ENCODE measurements at regions not wholly inside any gene's neighbourhood (a gene's known extent, or its start where the extent isn't known, plus 50 kb on each side); places are given as distances from the start of the nearest gene placed in this dataset.

DNA sequence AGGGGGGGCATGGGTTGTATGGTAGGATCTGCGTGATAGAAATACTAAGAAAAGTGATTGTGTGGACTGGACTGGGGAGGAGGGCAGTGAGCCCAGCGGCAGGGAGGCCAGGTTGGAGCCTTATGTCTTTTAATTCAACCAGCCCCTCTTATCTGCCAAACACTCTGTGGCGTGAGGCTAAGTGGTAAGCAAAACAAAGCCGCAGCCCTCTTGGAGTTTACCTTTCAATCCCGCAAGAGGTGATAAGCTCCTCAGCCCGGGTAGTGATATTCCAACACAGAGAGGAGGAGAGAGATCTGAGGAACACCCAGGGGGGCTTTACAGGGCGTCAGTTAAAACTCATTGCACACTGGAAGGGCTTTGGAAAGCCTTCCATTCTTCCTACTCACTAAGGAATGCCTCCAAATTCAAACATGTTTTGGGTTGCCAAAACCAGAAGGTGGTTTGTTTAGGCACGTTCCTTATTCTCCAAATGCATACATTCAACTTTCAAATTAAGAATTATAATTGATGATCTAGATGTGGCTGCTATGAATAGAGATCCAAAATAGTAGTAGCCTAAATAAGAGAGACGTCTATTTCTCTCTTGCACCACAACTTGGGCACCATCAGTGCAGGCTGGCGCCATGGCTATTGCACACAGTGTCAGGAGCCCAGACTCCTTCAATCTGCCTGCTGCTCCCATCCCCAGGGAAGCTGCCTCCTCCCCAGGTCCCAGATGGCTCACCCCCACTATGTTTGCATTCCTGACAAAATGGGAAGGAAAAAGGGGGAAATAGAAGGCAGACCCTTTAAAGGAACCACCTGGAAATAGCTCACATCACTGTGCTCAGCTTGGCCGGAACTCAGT, 75.1 kb upstream of the FSTL4 start:
- no peak for DNase-seq (ENCODE audit: low read depth in 3 of 3)

DNA sequence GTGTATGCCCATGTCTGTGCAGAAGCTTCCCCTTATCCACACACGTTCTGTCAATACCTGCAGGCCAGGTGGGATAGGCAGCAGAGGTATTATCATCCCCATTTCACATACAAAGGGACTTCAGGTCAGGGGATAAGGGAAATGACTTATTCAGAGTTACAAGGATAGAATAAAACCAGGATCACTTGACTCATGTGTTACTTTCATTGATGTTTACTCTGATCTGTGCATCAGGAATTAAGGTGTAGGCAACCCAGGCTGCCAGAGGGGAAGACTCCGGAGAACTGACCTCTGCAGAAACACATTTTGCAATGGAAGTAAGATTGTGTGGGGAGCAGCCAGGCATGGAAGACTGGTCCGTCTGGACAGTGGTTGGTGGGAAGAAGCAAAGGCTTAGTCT, 74.2 kb upstream of the FSTL4 start:
- DNase-seq (ENCODE audit: low read depth in 3 of 3), result no peak

DNA sequence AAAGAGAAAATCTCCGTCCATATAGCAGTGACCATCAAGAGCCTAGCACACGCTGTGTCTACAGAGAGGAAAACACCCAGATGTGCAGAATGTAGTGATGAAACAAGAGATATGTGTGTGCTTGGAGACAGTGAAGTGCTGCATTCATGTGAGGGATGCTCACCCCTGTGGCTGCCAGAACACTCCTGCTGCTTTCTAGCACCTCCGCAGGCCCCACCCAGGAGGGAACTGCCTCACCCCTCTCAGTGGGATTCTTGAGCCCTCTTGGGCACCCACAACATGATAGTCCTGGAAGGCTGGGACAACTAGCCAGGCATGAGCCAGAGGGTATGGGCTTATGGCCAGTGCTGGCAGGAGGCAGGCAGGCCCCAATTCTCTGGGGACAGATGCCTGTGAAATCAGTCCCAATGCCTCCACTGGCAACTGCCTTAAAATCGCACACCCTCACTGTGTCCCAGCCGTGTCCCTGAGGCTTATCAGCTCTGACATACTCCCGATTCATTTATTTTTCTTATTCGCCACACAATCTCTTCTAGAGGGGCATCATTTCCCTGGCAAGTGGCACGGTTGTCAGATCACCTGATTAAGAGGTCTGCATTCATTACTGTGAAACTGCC, 73.2 kb upstream of the FSTL4 start:
- no peak for DNase-seq (ENCODE audit: low read depth in 3 of 3)

DNA sequence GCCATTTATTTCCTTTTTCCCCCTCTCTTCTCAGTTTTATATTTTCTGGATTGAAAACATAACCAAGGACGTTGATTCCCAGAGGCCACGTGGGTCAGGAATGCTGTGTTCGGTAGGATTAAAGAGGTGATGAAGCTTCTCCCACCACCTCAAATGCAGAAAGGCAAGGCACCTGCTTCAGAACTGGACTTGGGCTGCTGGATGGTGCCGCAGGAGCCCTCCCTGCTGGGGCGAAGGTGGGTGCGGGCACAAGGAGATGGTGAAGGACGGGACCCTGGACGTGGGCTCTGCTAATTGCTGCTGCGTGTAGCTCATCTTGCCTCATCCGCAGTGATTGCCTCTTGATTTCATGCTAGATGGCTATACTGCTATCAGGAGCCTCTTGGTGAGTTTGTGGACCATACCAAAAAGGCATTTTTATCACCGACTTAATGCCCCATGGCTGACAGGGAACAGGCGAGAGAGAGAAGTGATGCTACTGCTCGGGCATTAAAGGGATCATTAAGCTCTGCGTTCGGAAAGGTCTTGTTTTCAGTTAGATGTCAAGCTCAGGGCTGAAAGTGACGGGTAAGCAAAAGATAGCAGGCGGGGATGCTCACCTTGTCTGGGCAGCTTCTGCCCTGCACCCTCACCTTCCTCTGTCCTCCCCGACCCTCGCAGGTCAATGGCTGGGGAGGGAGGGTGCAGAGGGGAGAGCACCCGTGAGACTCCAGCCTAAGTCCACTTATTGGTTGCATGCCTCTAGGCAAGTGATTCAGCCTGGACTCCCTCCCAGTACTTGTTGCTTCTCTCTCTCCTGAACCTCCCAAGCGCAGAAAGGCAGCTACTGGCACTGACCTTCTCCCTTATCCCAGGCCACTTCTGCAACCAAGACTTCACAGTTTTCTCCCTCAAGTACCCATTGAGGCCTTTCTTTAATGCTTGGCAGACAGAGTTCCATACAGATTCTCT, 71.6 kb upstream of the FSTL4 start:
- DNase-seq (ENCODE audit: low read depth in 3 of 3), result no peak

DNA sequence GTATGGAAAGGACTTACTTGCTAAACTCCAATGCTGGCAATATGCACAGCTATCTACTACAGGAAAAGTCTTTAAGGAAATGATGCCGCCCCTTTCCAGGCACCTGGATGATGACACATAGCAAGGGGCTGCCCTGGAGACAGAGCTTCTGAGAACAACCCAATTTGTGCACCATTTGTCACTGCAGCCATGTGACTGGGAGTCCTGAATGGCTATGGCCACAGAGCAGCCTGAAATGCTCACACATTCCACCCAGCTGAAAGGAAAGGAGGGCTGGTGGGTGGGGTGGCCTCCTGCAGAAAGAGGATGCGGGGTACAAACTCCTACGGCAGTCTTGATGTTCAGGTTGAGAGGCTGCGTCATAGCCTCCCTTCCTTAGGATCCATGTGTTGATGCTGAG, 70.1 kb upstream of the FSTL4 start:
- no peak for DNase-seq (ENCODE audit: low read depth in 3 of 3)

DNA sequence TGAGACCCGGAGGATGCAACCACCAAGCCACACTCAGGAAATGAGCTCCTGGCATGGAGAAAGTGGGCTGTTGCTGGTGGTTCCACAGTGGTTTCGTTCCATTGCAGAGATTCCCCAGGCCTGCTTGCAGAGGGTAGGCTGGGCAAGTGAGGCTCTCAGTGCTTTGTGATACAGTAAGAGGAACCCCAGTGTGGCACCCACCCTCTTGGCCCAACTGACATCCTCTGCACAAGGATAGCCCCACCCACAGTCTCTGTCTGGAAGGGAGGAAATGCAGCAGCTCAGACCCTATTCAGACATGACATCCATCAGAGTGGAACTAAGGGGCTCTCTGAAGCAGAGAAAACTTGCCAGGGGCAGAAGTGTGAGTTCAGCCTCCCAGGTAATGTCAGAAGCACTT, 69.6 kb upstream of the FSTL4 start:
- no peak for DNase-seq (ENCODE audit: low read depth in 3 of 3)

DNA sequence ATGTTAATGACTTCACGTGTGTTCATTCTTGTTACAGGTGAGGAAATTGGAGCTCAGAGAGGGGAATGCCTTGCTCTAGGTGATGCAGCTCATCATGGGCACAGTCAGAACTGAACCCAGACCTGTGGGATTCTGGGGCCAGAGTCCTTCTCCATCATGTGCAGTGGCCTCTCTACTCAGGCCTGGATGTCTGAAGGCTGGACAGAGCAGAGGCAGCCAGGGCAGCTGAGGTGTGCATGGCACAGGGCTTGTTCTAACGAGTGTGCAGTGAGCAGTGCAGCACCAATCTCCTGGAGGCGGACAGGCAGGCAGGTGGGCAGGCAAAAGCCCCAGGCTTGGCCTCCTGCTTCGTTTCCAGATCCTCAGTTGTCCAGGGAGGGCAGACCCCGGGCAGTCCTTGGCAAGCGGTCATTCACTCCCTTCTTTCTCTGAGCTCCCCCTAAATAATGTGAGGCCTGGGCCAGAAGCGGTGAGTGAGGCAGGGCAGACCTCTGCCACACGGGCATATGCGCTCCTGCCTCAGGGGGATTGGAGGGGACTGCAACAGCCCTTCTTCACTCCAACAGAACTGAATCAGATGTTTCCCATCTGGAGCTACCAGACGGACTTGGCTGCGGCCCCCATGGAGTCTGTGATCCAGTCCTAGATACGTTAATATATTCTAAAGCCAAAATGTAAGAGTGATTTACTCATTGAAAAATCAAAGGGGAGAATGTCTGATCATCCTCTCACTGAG, 68.7 kb upstream of the FSTL4 start:
- no peak for DNase-seq (ENCODE audit: low read depth in 3 of 3)

DNA sequence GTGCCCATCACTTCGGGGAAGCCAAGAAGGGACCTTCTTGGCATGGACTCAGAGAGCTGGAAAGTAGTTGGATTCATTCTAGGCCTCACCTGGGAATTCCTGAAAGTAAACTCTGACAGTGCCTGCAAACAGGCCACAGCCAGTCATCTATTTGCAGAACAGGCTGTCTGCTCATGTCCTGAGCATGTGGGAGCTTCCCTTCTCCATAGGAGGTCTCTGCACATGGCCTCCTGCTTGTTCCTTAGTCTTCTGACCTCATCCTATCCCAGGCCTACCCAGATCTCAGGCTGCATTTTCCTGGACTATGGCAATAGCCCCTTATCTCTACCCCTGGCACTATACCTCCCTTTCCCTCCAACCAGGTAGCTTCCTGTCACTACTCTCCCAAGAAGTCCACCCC, 67.2 kb upstream of the FSTL4 start:
- no peak for DNase-seq (ENCODE audit: low read depth in 3 of 3)

DNA sequence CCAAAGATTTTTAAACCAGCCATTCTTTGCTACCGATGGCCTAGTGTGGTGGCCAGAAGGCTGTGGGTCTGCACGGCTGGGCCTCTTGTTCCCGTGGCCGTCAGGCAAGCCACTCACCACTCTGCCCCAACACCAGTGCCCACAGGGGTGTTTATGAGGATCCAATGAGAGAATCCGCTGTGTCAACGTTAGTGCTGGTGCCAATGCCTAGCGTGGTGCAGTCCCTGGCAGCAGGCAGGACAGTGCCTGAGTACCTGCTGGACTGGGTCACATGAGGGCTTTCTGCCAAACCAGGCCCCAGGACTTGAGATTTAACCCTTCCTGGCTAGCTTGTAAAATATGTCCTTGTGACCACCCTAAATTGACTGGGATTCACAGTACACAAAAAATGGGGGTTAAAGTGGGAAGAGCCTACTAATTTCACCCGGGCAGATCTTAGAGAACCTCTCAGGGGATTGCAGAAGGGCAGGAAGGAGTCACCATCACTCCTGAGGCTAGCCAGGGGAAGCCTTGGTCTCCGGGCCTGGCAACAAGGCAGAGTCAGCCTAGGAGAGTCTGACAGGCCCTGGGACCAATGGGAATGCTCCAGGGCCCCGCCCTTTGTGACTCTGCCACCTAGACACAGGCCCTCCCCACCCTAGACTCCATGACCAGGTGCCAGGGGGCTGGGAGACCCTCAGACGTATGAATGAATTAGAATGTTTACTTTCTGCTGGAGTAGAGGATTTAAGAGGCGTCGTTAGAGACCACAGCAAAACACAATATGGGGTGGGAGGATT, 63.2 kb upstream of the FSTL4 start:
- DNase-seq (ENCODE audit: low read depth in 3 of 3), result no peak

DNA sequence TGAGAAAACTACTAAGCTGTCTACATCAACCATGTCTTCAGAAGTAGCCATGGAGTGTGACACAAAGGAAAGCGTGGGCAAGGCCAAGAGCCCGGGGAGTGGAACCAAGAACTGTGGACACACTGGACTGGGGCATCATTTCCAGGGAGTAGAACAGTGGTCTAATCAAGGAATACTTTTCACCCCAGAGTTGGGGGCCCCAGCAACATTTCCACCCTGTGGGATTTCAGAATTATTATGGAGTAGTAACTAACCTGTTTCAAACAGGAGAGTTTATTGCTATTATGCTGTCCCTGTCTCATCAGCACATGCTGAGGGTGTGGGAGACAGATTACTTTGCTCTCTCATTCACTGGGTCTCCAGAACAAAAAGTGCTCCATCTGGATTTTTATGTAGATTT, 58.0 kb upstream of the FSTL4 start:
- no peak for DNase-seq (ENCODE audit: low read depth in 3 of 3)

DNA sequence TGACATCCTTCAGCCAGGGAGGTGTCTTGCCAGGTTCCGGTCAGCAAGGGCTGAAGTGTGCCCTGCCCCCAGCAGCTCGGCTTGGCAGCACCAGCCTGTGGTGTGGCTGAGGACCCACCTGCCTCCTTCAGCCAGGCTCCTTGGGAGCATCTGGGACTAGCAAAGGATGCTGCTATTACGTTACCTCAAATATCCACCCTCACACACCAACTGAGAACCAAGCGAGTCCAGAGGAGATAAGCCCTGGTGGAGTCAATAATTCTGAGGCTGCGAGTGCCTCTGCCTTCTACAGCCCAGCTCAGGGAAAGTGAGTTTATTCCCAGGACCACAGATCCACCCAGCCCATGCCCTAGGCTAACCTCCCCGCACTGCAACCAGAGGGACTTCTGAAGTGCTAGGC, 57.1 kb upstream of the FSTL4 start:
- DNase-seq (ENCODE audit: low read depth in 3 of 3), result no peak

DNA sequence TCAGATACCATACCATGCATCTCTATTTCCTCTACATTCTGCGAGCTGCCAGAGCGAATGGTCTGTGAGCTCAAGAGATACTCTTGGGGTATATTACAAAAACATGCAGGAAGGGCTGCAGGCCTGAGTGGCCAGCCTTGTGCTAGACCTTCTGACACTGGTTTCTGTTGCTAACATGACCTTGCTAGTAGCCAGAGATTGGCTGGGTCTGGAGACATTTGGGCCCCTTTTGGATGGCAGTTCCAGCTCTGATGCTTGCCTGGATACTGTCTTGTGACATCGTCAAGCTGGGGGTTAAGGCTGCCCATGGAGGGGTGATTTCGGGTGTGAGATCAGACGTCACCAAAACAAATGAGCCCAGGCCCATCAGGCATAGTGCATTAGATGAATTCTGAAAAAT, 56.1 kb upstream of the FSTL4 start:
- DNase-seq (ENCODE audit: low read depth in 3 of 3), result no peak

DNA sequence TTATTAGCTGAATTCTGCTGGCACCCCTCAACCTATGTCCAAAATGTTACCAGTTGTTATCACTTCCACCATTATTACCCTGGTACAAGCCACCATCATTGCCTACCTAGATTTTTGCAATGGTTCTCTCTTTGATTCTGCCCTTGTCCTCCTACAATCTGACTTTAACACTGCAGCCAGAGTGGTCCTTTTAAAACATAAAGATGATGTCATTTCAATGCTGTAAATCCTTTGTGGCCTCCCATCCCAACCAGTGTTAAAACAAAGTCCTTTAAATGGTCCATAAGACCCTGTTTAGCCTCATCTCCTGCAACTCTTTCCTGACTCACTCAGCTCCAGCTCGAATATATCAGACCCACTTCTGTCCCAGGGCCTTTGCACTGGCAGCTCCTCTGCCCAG, 54.9 kb upstream of the FSTL4 start:
- no peak for DNase-seq (ENCODE audit: low read depth in 3 of 3)

DNA sequence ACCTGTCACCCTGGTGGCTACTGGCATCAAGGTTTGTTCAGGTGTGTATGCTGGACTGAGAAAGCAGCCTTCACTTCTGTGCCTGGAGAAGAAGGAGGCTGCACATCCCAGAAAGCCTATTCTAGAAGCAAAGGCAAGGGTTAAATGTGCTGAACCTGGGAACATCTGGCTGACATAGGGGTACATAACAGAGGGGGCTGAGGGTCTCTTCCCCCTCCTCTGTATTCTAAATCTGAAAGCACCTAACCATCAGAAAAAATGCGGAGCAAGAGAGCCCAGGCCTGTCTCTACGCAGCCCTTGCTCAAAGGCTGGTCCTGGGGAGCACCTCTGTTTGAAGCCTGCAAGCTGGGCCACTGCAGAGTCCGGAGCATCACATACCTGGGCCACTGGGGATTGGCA, 53.2 kb upstream of the FSTL4 start:
- no peak for DNase-seq (ENCODE audit: low read depth in 3 of 3)

DNA sequence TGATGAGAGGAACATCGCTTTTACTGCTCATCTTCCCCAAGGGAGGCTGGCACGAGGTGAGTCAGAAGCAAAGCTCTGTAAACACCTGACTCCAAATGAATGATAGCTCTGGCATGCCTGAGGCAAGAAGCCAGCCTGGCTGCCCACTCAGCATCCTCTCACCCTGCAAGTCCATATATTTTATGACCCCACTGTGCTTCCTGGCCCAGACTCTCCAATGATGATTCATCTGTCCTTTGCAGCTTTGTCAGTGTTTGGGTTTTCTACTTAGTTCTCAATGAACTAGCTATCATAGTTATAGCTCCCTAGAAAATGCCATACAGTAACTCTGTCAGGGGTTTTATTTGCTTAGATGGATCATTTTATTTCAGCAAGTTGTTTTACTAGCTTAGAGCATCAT, 52.1 kb upstream of the FSTL4 start:
- DNase-seq (ENCODE audit: low read depth in 3 of 3), result no peak

DNA sequence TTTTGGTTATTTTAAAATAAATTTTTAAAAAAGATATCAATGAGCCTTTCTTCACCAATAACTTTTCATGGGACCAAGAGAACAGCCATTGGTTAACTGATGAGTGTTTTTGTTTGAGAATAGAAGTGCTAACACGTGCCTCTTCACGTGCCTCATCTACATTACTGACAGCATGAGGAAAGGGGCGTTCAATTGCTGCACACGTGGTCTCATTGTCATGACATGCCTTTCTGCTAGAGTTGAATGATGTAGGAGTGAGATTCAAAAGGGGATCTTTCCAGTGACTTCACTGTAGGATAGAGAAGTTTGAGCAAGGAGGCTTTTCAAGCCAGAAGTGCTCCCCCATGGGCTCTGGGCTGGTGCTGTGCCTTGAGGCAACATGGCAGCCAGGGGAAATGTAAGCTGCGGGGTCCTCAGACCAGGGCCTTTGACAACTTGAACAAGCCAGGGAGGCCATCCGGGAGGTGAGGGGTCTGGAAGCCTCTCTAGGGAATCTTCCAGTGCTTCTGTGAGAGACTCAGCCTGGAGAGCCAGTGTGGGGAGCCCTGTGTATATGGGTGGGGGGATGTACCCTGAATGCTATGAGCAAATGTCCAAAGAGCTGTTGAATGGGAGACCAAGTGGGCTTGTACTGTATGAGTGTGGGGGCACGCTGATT, 51.2 kb upstream of the FSTL4 start:
- DNase-seq (ENCODE audit: low read depth in 3 of 3), result no peak

DNA sequence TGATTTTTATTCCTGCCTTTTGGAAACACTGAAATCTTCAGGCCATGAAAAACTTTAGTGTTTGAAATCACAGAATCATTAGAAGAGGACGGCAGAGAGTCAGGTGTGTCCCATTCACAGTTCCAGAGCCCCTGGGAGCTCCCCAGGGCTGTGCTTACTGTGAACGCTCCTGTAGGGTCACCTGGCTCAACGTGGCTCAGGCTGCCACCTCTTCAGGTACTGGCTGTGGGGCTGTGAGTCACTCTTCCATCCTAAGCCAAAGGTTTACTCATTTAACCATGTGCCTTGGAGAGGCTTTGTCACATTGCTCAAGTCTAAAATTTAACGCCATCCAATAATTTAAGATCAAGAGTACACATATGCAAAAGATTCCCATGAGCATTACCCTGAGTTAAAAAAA, 50.2 kb upstream of the FSTL4 start:
- no peak for DNase-seq (ENCODE audit: low read depth in 3 of 3)
